Endothelial cell of umbilical vein (primary cell): ENCODE measurements at regions not wholly inside any gene's neighbourhood (a gene's known extent, or its start where the extent isn't known, plus 50 kb on each side); places are given as distances from the start of the nearest gene placed in this dataset.

Source experiments
- BruUV-seq: library from RNA; stranded (reverse); fragments of 400-500 nt; replicated peaks from 2 replicates; lab custom pipeline; 2021; lab: Mats Ljungman, UMichigan
- CTCF ChIA-PET: fragments of 300-600, 350-600 bp; sonication (Branson Sonifier 250); formaldehyde crosslinking; loops from one replicate; lab custom pipeline; 2021; ENCODE audit warnings: antibody characterized with exemption, inconsistent platforms; lab: Charles Lee
- POLR2A ChIA-PET: fragments of 300-600, 350-600 bp; sonication (Branson Sonifier 250); formaldehyde crosslinking; loops from one replicate; lab custom pipeline; 2021; ENCODE audit warnings: antibody characterized with exemption, inconsistent platforms; lab: Charles Lee
- DNase-seq: peaks from one replicate; pipeline ENCODE4 v3.0.0-alpha.2; 2011; ENCODE audit warnings: low read depth, low spot score
- FAIRE-seq: peaks from 2 replicates; lab custom pipeline; 2011; peaks lifted over from hg19 to GRCh38; lab: Jason Lieb, UNC
- H2AFZ ChIP-seq: 2 replicates; pipeline ENCODE4 v1.6.0; 2012; ENCODE audit warnings: low read depth, low read length, control low read depth, inconsistent platforms
- H3K27ac ChIP-seq: 2 replicates; pipeline ENCODE4 v1.5.1; 2011; ENCODE audit warnings: low read depth, mild to moderate bottlenecking, control low read depth, low read length, moderate library complexity; ENCODE audit not compliant: insufficient read depth
- H3K27me3 ChIP-seq, 2 experiments: 2 replicates each; pipeline versions ENCODE4 v1.6.0 to v1.6.1; 2011; ENCODE audit warnings: low read length in 2 of 2, mixed read lengths in 1 of 2; ENCODE audit not compliant: control insufficient read depth in 2 of 2, insufficient read depth in 2 of 2
- H3K36me3 ChIP-seq, 2 experiments: 2 replicates in 1 of 2; 3 replicates in 1 of 2; pipeline ENCODE4 v1.5.1; 2011; ENCODE audit warnings: low read length in 2 of 2, mild to moderate bottlenecking in 1 of 2, moderate library complexity in 1 of 2; ENCODE audit not compliant: control insufficient read depth in 2 of 2, insufficient read depth in 2 of 2; ENCODE audit errors: extremely low read depth in 1 of 2
- H3K4me1 ChIP-seq: 3 replicates; pipeline ENCODE4 v1.5.1; 2011; ENCODE audit warnings: mild to moderate bottlenecking, low read length; ENCODE audit not compliant: control insufficient read depth, insufficient read depth; ENCODE audit errors: extremely low read depth
- H3K4me2 ChIP-seq: 2 replicates; pipeline ENCODE4 v1.6.1; 2011; ENCODE audit warnings: low read length, control low read depth, mixed read lengths; ENCODE audit not compliant: insufficient read depth
- H3K4me3 ChIP-seq, 3 experiments: fragments of 200-600 bp in 1 of 3; sonication (generic), shearing (Covaris generic) in 1 of 3; replicated peaks in 1 of 3; 2 replicates each; pipeline ENCODE4 v1.5.1; 2011 to 2016; ENCODE audit warnings: control low read depth in 3 of 3, low read length in 3 of 3, mild to moderate bottlenecking in 2 of 3, inconsistent platforms in 1 of 3, low read depth in 1 of 3, moderate library complexity in 1 of 3; ENCODE audit not compliant: insufficient read depth in 1 of 3
- H3K79me2 ChIP-seq: 2 replicates; pipeline ENCODE4 v1.6.0; 2012; ENCODE audit warnings: low read length, inconsistent platforms; ENCODE audit not compliant: control insufficient read depth, insufficient read depth
- H3K9ac ChIP-seq: replicated peaks from 2 replicates; pipeline ENCODE3; 2011; ENCODE audit warnings: low read length, control low read depth; ENCODE audit not compliant: insufficient read depth; ENCODE audit errors: extremely low read depth
- H3K9me1 ChIP-seq: replicated peaks from 3 replicates; pipeline ENCODE4 v1.6.0; 2011; ENCODE audit warnings: mild to moderate bottlenecking, low read length; ENCODE audit not compliant: control insufficient read depth, insufficient read depth; ENCODE audit errors: extremely low read depth
- H3K9me3 ChIP-seq: replicated peaks from 2 replicates; pipeline ENCODE4 v1.5.1; 2012; ENCODE audit warnings: low read length, inconsistent platforms; ENCODE audit not compliant: control insufficient read depth, insufficient read depth
- H4K20me1 ChIP-seq: replicated peaks from 2 replicates; pipeline ENCODE3; 2011; ENCODE audit warnings: mild to moderate bottlenecking, low read length; ENCODE audit not compliant: control insufficient read depth, insufficient read depth; ENCODE audit errors: extremely low read depth
- EZH2 ChIP-seq: IDR thresholded peaks from 2 replicates; pipeline ENCODE4 v1.6.1; 2012; ENCODE audit warnings: borderline replicate concordance, low read depth, mild to moderate bottlenecking, moderate library complexity, low read length, inconsistent platforms; ENCODE audit not compliant: severe bottlenecking
- FOS ChIP-seq: IDR thresholded peaks from 2 replicates; pipeline ENCODE4 v1.6.1; 2011; ENCODE audit warnings: mild to moderate bottlenecking, low read length, moderate library complexity, borderline replicate concordance; ENCODE audit not compliant: insufficient read depth
- GATA2 ChIP-seq: IDR thresholded peaks from 2 replicates; pipeline ENCODE4 v1.7.0; 2011; ENCODE audit warnings: low read depth, mild to moderate bottlenecking, moderate library complexity, mixed read lengths, low read length; ENCODE audit not compliant: insufficient read length, insufficient read depth
- JUN ChIP-seq: IDR thresholded peaks from 2 replicates; pipeline ENCODE4 v1.6.1; 2011; ENCODE audit warnings: borderline replicate concordance, low read depth; ENCODE audit not compliant: insufficient read length, insufficient read depth
- MAX ChIP-seq: IDR thresholded peaks from 2 replicates; pipeline ENCODE4 v1.6.1; 2011; ENCODE audit not compliant: insufficient read depth, insufficient read length
- MYC ChIP-seq: IDR thresholded peaks from one replicate; pipeline ENCODE4 v1.6.1; 2011; ENCODE audit warnings: mild to moderate bottlenecking, low read depth, low read length
- POLR2A ChIP-seq: IDR thresholded peaks from 2 replicates; pipeline ENCODE4 v1.6.1; 2012; ENCODE audit warnings: low read depth, mild to moderate bottlenecking, control low read depth, low read length
- POLR2AphosphoS5 ChIP-seq: IDR thresholded peaks from 2 replicates; pipeline ENCODE4 v1.6.1; 2012; ENCODE audit warnings: low read depth, mild to moderate bottlenecking, control low read depth, low read length, moderate library complexity; ENCODE audit not compliant: insufficient read depth
- dilution Hi-C: fragments of 300-500 bp; cut with MboI; formaldehyde crosslinking; loops from one replicate; pipeline ENCODE4 v1.15.0; 2019; ENCODE audit warnings: low sequenced_read_pairs; ENCODE audit not compliant: extremely low pct_ligation_motif_present
- intact Hi-C: fragments of 100-400 bp; cut with micrococcal nuclease; formaldehyde crosslinking; loops from one replicate; pipeline ENCODE4 v1.10.0; 2022
- TF ChIP-seq, protein P1 (sequence below), 2 donors: IDR thresholded peaks; 1 replicate in 1 of 2; 2 replicates in 1 of 2; pipeline ENCODE4 v1.5.1; 2011; ENCODE audit warnings: low read length in 2 of 2, mild to moderate bottlenecking in 2 of 2, moderate library complexity in 2 of 2, control low read depth in 1 of 2, inconsistent platforms in 1 of 2, low read depth in 1 of 2; ENCODE audit not compliant: insufficient read depth in 1 of 2; ENCODE audit errors: extremely low read depth in 1 of 2

GRCh38 chr4:179110816-179111215, 1668.6 kb upstream of the AGA start:
- Histone ChIP-seq H3K9me3 (peaks cover 10% of the 10 kb centered on the region), H3K27me3 (no peaks in the 10 kb centered on the region), H3K9ac (no peak overlapping the region), H3K4me1 (no peaks in the 10 kb centered on the region), H3K27ac (no peak overlapping the region), H3K4me3 (no peak overlapping the region), H3K9me1 (no peaks in the 10 kb centered on the region), H3K4me2 (no peak overlapping the region), H2AFZ (no peak overlapping the region), H4K20me1 (no peaks in the 10 kb centered on the region), H3K79me2 (no peaks in the 10 kb centered on the region), H3K36me3 (no peaks in the 10 kb centered on the region)
- ChIA-PET CTCF (no interaction called here), POLR2A (no interaction called here)
- TF ChIP-seq JUN (no peak), POLR2AphosphoS5 (no peak), GATA2 (no peak), EZH2 (no peak), FOS (no peak), POLR2A (no peak), MAX (no peak), MYC (no peak)
- TF ChIP-seq, protein P1, sequence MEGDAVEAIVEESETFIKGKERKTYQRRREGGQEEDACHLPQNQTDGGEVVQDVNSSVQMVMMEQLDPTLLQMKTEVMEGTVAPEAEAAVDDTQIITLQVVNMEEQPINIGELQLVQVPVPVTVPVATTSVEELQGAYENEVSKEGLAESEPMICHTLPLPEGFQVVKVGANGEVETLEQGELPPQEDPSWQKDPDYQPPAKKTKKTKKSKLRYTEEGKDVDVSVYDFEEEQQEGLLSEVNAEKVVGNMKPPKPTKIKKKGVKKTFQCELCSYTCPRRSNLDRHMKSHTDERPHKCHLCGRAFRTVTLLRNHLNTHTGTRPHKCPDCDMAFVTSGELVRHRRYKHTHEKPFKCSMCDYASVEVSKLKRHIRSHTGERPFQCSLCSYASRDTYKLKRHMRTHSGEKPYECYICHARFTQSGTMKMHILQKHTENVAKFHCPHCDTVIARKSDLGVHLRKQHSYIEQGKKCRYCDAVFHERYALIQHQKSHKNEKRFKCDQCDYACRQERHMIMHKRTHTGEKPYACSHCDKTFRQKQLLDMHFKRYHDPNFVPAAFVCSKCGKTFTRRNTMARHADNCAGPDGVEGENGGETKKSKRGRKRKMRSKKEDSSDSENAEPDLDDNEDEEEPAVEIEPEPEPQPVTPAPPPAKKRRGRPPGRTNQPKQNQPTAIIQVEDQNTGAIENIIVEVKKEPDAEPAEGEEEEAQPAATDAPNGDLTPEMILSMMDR (IDR thresholded peaks at IDR 0.05; ENCODE audit: extremely low read depth in 1 of 2, insufficient read depth in 1 of 2, low read depth in 1 of 2, low read length in 2 of 2), result no peak
- dilution Hi-C loops, result no loop called here
- FAIRE-seq, result no peak
- no TSS peak for BruUV-seq
- intact Hi-C loops, result no loop called here
- no peak for DNase-seq
